ENCODE measurements at regions not wholly inside any gene's neighbourhood (a gene's known extent, or its start where the extent isn't known, plus 50 kb on each side); places are given as distances from the start of the nearest gene placed in this dataset.

DNA sequence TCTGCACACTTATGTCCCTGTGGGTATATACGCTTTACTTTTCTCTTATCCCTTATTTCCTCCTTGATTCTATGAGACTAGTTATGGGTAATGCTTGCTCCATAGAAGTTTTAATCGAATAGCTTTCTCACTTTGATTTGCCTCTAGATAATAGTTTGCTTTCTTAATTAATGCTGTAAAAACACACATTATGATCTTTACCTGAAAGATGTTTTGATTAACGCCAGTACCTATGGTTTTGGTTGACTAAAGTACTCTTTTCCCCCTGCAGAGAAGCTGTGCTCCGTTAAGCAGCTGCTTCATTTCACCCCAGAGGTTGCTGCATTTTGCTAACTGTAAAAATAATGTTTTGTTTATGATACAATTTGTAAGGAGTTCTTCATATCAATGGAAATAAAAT lies 362.3 kb downstream of the FLRT2 start:
- Histone ChIP-seq H3K4me2 (no peak overlapping the region), H3K79me2 (ENCODE audit: insufficient read depth, low read depth) (no peaks in the 10 kb centered on the region), H3K27me3 (ENCODE audit: insufficient read depth, low read depth) (no peaks in the 10 kb centered on the region), H4K20me1 (ENCODE audit: insufficient read depth) (no peaks in the 10 kb centered on the region), H3K4me3 (IDR thresholded peaks at IDR 0.05; ENCODE audit: insufficient read depth, low read depth, low read length) (no peak overlapping the region), H3K36me3 (ENCODE audit: insufficient read depth) (no peaks in the 10 kb centered on the region), H2AFZ (ENCODE audit: low read depth) (no peak overlapping the region), H3K9ac (no peak overlapping the region), H3K4me1 (ENCODE audit: low read depth, poor library complexity, severe bottlenecking) (no peaks in the 10 kb centered on the region), H3K27ac (no peak overlapping the region)
- TF ChIP-seq, protein P1, sequence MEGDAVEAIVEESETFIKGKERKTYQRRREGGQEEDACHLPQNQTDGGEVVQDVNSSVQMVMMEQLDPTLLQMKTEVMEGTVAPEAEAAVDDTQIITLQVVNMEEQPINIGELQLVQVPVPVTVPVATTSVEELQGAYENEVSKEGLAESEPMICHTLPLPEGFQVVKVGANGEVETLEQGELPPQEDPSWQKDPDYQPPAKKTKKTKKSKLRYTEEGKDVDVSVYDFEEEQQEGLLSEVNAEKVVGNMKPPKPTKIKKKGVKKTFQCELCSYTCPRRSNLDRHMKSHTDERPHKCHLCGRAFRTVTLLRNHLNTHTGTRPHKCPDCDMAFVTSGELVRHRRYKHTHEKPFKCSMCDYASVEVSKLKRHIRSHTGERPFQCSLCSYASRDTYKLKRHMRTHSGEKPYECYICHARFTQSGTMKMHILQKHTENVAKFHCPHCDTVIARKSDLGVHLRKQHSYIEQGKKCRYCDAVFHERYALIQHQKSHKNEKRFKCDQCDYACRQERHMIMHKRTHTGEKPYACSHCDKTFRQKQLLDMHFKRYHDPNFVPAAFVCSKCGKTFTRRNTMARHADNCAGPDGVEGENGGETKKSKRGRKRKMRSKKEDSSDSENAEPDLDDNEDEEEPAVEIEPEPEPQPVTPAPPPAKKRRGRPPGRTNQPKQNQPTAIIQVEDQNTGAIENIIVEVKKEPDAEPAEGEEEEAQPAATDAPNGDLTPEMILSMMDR (conservative IDR thresholded peaks at IDR 0.05; ENCODE audit: low read depth, low read length) = no peak

DNA sequence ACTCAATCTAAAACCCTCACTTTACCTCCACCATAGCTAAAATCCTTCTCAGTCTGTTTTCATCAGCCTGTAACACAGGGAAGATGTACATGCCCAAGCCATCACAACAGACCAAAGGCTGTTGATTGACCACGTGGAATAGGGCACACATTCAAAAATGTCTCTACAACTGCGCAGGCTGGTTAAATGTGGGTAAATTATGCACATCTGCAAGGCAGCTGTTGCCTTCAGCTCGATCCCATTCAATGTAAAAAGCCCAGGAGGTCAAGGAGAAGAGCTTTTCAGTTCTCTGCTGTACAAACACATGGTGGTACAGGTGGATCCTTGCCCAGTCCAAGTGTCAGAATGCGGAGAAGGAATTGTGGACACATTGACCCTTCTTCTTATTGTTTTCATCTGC lies 354.0 kb downstream of the FLRT2 start:
- no peaks in the 10 kb centered on the region for H3K4me1 ChIP-seq (ENCODE audit: low read depth, poor library complexity, severe bottlenecking)
- H3K36me3 ChIP-seq (ENCODE audit: insufficient read depth) = no peaks in the 10 kb centered on the region
- no peak overlapping the region for H3K4me2 ChIP-seq
- no peaks in the 10 kb centered on the region for H3K79me2 ChIP-seq (ENCODE audit: insufficient read depth, low read depth)
- H4K20me1 ChIP-seq (ENCODE audit: insufficient read depth) = no peaks in the 10 kb centered on the region
- H3K27ac ChIP-seq = no peak overlapping the region
- no peaks in the 10 kb centered on the region for H3K27me3 ChIP-seq (ENCODE audit: insufficient read depth, low read depth)
- H2AFZ ChIP-seq (ENCODE audit: low read depth) = no peak overlapping the region
- H3K4me3 ChIP-seq (IDR thresholded peaks at IDR 0.05; ENCODE audit: insufficient read depth, low read depth, low read length) = no peak overlapping the region
- TF ChIP-seq, protein P1 (conservative IDR thresholded peaks at IDR 0.05; ENCODE audit: low read depth, low read length) = no peak
- no peak overlapping the region for H3K9ac ChIP-seq

DNA sequence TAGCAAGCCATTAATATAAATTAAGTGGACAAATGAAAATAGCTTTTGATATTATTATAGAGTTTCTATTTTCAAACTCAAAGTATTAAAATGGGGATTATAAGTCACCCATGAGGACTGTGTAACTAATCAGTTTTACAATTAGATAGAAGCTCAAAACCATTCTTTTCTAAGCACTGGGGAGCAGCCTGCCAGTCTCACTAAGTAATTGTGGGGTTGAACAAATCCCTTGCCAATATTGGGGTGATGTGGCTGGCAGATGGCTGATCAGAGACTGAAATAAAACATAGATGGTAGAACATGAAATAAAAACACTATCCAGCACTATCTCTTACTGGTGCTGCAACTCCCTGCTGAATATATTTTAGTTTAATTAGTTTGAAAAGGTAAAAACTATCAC lies 353.2 kb downstream of the FLRT2 start:
- Histone ChIP-seq H3K79me2 (ENCODE audit: insufficient read depth, low read depth) (no peaks in the 10 kb centered on the region), H3K27me3 (ENCODE audit: insufficient read depth, low read depth) (no peaks in the 10 kb centered on the region), H4K20me1 (ENCODE audit: insufficient read depth) (no peaks in the 10 kb centered on the region), H3K4me3 (IDR thresholded peaks at IDR 0.05; ENCODE audit: insufficient read depth, low read depth, low read length) (no peak overlapping the region), H3K4me1 (ENCODE audit: low read depth, poor library complexity, severe bottlenecking) (no peaks in the 10 kb centered on the region), H3K27ac (no peak overlapping the region), H3K36me3 (ENCODE audit: insufficient read depth) (no peaks in the 10 kb centered on the region), H3K9ac (no peak overlapping the region), H2AFZ (ENCODE audit: low read depth) (no peak overlapping the region), H3K4me2 (no peak overlapping the region)
- TF ChIP-seq, protein P1 (conservative IDR thresholded peaks at IDR 0.05; ENCODE audit: low read depth, low read length) = no peak

DNA sequence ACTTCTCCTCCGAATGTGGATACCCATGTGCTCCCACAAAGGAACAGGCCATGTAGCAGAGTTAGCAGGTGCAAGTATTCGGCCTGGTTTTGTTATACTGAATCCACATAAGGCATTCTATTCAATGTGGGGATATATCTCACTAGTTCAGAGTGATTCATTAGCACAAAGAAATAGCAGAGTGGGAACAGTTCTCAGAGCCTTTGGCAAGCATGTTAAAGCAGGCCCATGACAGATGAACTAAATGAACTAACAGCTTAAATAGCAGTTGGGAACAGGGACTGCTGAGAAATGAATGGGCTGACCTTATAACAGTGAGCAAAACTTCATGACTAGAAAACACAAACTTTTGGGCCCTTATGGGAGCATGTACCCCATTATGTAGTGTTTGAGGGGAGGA lies 352.0 kb downstream of the FLRT2 start:
- H2AFZ ChIP-seq (ENCODE audit: low read depth) = no peak overlapping the region
- TF ChIP-seq, protein P1 (conservative IDR thresholded peaks at IDR 0.05; ENCODE audit: low read depth, low read length) = no peak

More for the DNA sequence above, 352.0 kb downstream of the FLRT2 start:
- Histone ChIP-seq H4K20me1 (ENCODE audit: insufficient read depth) (no peaks in the 10 kb centered on the region), H3K79me2 (ENCODE audit: insufficient read depth, low read depth) (no peaks in the 10 kb centered on the region), H3K27ac (no peak overlapping the region), H3K4me3 (IDR thresholded peaks at IDR 0.05; ENCODE audit: insufficient read depth, low read depth, low read length) (no peak overlapping the region), H3K9ac (no peak overlapping the region), H3K4me1 (ENCODE audit: low read depth, poor library complexity, severe bottlenecking) (no peaks in the 10 kb centered on the region), H3K4me2 (no peak overlapping the region), H3K36me3 (ENCODE audit: insufficient read depth) (no peaks in the 10 kb centered on the region), H3K27me3 (ENCODE audit: insufficient read depth, low read depth) (no peaks in the 10 kb centered on the region)

Measured in KMS-11 (cell line).